Hindlimb muscle (tissue), 1 donor: ENCODE measurements at regions not wholly inside any gene's neighbourhood (a gene's known extent, or its start where the extent isn't known, plus 50 kb on each side); places are given as distances from the start of the nearest gene placed in this dataset.
"Not testable (repeated sequence)": the region's sequence is repeated elsewhere in the genome, so short reads cannot be mapped to it uniquely, and the experiment has no call there.

ENCODE experiments used
- DNase-seq: peaks from one replicate; pipeline ENCODE4 v3.0.0-alpha.2; 2013

GRCh38 chr2:111509225-111509869 is 374.6 kb downstream of the ANAPC1 start:
- not testable (repeated sequence) for DNase-seq

DNA sequence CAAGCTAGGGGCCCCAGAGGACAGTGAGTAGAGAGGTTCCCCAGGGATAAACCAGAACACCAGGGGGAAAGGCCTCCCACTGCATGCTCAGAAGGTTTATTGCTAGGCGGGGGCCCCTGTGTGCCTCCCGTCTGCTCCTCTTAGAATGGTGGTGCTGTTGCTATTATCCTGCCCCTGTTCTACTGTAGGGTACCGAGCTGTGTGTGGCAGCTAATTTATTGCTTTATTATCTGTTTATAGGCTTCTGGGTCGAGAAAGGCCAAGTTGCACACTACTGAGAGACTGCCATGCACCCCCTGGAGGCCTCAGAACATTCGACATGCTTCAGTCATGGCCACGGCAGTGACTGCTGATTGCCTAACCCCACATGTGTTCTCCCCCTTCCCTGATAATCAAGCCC is 373.6 kb downstream of the ANAPC1 start:
- DNase-seq, result not testable (repeated sequence)

GRCh38 chr2:111511062-111511461 is 372.9 kb downstream of the ANAPC1 start:
- not testable (repeated sequence) for DNase-seq

DNA sequence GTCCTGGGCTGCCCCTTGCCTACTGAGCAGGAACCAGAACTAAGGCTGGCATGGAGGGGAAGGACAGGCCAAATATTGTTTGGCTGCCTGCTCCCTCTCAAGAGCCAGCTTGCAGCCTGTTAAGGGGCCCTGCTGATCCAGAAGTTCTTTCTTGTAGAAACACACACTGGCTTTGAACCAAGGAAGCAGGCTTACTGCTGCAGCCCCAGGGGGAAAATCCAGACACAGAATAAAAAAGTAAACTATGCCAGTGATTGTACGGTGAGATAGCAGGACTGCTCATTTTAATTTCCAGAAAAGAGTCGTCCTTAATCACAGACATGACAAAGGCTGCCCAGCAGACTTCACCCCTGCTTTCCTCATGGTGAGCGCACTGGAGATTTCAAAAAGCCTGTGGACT is 371.6 kb downstream of the ANAPC1 start:
- DNase-seq, result not testable (repeated sequence)

DNA sequence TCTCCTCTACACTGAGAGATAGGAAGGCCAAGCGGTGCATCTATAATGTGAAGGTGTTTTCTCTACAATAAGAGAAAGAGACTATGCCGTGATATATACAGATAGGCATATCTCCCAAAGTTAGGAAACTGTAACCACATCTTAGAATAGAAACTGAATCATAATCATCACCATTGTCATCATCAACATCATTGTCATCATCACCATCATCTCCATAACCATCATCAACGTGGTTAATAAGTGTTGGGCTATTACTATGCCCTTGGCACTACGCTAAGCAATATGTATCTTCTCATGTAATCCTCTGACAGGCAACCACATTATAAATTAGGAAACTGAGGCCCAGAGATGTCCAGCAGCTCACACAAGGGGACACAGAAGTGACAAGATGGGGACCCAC is 369.9 kb downstream of the ANAPC1 start:
- not testable (repeated sequence) for DNase-seq

DNA sequence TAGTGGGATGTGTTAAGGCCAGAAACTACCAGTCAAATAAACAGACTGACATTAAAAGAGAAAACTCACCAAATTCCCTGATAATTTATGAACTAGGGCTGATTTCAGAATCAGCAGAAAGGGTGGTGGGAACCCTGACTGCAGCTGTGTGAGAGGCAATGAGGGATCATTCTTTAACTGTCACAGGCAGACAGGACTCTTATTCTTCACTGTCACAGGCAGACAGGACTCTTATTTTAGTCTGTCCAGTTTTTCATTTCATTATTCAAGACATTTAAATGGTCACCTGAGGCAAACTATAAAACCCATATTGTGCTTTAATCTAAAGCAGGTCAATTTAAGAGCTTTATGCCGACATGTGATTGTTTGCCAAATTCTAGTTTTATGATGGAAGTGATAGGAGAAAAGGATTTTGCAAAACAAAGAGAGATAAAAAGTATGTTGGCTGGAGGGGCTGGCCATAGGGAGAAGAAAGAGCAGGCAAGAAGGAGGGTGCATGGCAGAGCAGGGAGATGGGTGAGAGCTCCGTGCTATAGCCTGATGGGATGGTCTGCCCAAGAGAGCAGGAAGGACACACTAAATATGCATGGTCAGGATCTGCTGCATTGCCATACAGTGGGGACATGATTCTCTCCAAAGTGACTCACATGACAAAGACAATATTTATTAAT is 366.8 kb downstream of the ANAPC1 start:
- DNase-seq, result not testable (repeated sequence)

GRCh38 chr2:111517721-111518053 is 366.3 kb downstream of the ANAPC1 start:
- DNase-seq, result not testable (repeated sequence)

GRCh38 chr2:111519071-111519470 is 364.9 kb downstream of the ANAPC1 start:
- no peak for DNase-seq

GRCh38 chr2:111522231-111522768 is 361.7 kb downstream of the ANAPC1 start:
- DNase-seq, result no peak

DNA sequence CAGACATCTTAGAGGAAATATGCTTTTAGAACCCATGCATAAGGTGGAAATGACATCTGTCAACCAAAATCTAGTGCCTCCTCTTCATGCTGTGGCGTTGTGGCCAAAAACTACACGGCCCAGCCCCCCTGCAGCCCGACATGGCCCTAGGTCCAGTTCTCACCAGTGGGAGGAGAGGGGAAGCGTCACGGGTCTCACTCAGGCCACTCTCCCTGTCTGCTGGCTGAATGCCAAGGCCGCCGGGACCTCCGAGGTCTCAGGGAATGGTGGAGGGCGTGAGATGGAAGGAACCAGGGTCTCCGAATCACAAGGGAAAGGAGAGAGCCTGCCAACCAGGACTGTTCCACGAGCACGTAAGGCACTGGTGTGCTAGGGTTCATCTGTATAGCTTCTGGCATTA is 361.0 kb downstream of the ANAPC1 start:
- no peak for DNase-seq

DNA sequence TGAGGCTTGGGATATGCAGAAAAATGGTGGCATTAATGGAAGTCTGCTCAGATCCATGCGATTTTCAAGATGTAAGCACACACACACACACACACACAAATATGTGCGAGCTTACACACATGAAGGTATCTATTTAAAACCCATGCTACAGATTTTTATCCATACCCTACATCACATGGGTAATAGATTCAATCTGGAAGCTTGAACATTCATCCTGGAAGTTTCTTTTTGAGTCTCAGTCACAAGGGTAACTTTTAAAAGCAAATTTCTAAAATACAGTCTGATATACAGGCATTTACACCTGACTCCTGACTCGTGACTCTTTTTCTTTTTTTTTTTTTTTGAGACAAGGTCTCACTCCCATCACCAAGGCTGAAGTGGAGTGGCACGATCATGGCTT is 359.0 kb downstream of the ANAPC1 start:
- DNase-seq, result not testable (repeated sequence)

- not testable (repeated sequence) for DNase-seq
Observed at GRCh38 chr2:111526041-111526639, 357.9 kb downstream of the ANAPC1 start.

- not testable (repeated sequence) for DNase-seq
Observed at GRCh38 chr2:111527707-111528400, 356.1 kb downstream of the ANAPC1 start.

GRCh38 chr2:111529022-111529421 is 355.0 kb downstream of the ANAPC1 start:
- not testable (repeated sequence) for DNase-seq

DNA sequence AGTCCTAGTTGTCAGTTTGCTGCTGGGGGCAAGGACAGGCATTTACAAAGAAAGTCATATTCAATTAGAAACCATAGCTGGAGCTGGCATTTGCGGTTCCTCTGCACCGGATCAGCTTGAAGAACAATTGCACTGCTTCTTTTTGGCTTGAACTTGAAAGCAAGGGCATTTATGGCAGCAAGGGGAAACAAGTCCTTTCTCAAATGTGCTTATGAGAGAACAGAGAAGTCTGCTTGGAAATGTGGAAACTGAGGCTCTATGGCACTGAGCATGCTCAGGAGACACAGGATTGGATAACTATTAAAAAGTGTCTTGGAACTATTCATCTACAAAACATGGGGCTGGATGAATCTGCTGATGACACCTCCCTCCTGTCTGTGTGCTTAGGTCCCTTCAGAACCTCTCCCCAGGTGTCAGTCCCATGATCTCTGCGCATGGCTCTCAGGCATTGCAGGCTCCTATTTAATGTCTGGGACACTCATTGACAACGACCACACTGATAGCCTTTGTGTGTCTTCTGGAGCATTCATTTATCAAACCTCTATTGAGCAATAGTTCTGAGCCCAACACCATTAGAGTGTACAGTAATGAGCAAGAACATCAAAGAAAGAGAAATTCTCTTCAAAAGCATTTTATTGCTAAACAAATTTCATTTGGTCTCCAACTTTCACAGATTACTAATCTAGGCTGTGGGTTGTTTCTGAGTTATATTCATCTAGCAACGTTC is 353.6 kb downstream of the ANAPC1 start:
- not testable (repeated sequence) for DNase-seq

DNA sequence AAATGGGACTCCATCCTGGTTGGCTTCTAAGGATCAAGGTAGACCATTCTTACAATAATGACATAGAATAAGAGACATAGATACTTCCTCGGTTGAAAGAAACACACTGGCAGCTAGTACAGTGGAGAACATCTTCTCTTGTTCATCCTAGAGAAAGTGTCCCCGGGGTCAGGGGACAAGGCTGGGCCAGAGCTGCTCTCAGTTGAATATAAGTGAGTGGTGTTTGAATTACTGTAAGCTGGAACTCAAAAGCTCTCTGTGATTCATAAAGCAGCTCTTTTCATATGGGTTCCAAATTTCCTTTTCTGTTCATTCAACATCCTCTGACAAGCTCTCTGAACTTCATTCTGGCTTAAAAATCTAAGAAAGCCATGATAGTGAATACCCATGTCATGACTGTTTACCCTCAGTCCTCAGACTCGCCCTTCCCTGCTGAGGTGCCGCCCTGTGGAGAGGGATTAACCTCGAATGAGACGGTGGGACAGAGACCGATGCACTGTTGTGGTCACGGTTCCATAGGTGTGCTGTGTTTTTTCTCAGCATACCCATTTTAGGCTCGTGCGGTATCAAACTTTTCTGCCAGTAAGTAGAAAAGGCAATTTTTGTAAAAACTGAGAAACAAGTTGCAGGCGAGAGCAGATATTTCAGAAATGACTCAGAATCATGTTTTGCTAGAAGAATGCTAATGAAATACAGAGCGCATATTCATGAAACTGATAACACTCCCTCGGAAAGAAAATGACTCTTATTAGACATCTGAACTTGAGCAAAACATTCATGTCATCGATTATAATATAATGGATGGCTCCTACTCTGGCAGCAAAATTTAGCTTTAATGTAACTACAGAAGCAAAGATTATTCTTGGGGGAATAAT is 351.1 kb downstream of the ANAPC1 start:
- not testable (repeated sequence) for DNase-seq

DNA sequence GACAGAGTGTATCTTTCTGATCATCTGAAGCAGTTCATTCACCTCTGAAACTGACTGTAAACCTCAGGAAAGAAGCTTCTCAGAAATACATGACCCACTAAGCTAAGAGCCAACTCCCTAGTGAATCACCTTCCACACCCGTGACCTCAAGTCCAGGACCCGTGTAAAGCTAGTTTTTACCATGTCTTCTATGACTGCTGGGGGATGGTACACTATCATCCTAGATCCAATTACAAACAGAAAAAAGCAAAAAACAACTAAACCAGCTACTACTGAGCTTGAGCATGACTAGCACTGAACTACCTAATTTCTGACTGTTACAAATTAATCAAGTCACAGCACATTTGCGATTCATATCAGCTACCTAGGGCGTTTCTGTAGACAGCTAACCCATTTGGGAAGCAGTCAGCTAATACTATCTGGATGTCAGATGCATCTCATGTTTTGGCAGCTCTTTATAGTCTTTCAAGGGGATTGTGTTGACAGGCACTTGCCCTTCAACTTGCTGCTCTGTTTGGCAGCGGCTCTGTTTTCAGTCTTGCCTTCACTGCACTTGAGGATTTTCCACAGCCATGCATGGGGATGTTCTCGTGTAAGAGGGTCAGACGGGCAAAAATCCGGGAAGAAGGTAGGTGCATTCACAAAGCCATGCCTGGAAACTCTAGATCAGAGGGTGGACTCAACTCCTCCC is 350.3 kb downstream of the ANAPC1 start:
- DNase-seq, result not testable (repeated sequence)

DNA sequence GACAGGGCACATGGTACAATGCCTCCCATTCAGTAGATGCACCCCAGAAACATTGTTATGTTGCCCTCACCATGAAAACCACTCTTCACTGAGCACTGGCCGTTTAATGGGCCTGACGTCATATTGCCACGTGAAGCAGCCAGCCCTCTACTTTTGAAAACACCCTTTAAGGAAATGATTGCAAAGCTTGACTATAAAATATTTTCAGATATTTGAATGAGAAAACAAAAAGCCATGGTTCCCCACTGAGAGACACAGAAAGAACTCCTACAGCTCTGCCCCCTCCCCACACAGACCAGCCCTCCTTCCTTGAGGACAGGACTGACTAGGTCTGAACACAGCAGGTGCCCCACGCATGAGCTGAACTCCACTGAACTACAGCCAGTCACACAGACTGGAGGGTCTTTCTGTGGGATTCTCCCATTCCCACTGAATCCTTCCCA is 349.1 kb downstream of the ANAPC1 start:
- no peak for DNase-seq

GRCh38 chr2:111535404-111535803 is 348.6 kb downstream of the ANAPC1 start:
- no peak for DNase-seq

DNA sequence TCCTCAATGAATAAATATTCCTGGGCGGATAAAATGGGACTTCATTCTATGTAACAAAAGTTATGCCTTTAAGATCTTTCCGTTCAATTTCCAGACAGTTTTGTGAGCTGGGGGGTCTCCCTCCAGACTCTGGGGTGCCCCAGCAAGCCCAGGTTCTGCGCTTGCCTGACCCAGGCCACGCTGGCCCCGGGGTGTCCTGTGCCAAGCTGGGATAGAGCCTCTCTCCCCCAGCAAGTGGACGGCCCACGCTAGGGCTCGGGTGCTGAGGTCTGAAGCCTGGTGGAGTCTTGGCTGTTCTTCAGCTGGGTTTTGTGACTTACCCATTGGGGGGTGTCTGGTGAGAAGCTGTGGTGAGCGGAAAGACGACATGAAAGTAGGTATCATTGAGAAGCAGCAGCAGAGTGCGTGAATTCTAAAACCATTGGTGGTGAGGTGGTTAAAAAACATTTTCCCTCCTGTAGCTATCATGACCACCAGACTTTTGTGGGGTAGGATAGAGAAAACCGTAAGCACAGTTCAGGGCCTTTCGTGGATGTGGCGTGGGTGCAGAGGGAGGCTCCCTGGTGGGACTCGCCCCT is 346.8 kb downstream of the ANAPC1 start:
- no peak for DNase-seq
